PC-9 (cell line): ENCODE measurements at regions not wholly inside any gene's neighbourhood (a gene's known extent, or its start where the extent isn't known, plus 50 kb on each side); places are given as distances from the start of the nearest gene placed in this dataset.
A peak's percentile ranks its signal among the peaks of the same experiment; 100 is the strongest.
"Not testable (repeated sequence)": the region's sequence is repeated elsewhere in the genome, so short reads cannot be mapped to it uniquely, and the experiment has no call there.

Experiments
- BruUV-seq: library from RNA; stranded (reverse); fragments of 400-500 nt; replicated peaks from 2 replicates; lab custom pipeline; 2021; lab: Mats Ljungman, UMichigan
- CTCF ChIA-PET: fragments of 300-600 bp; sonication (Branson Sonifier 250); formaldehyde crosslinking; loops from one replicate; lab custom pipeline; 2022; ENCODE audit warnings: antibody characterized with exemption; lab: Charles Lee
- POLR2A ChIA-PET: fragments of 300-600 bp; sonication (Branson Sonifier 250); formaldehyde crosslinking; loops from one replicate; lab custom pipeline; 2022; ENCODE audit warnings: antibody characterized with exemption; ENCODE audit not compliant: unreplicated experiment; lab: Charles Lee
- DNase-seq, 2 experiments: peaks; one replicate each; pipeline versions ENCODE4 v3.0.0 to v3.0.0-alpha.2; 2015 to 2022; ENCODE audit warnings: mixed read lengths in 1 of 2
- H2AFZ ChIP-seq: fragments of 200-600 bp; sonication (generic); 2 replicates; pipeline ENCODE4 v1.8.1; 2017; ENCODE audit warnings: antibody characterized with exemption
- H3F3A ChIP-seq: fragments of 200-600 bp; sonication (generic); 2 replicates; pipeline ENCODE4 v1.8.1; 2017; ENCODE audit warnings: antibody characterized with exemption, mild to moderate bottlenecking, low read depth; ENCODE audit not compliant: insufficient read depth
- H3K27ac ChIP-seq: fragments of 200-600 bp; sonication (generic); 2 replicates; pipeline ENCODE4 v1.6.1; 2016; ENCODE audit warnings: mixed run types
- H3K27me3 ChIP-seq: fragments of 200-600 bp; sonication (generic); 2 replicates; pipeline ENCODE4 v1.6.1; 2016; ENCODE audit warnings: low read depth, mixed run types; ENCODE audit not compliant: insufficient read depth
- H3K36me3 ChIP-seq: fragments of 200-600 bp; sonication (generic); 2 replicates; pipeline ENCODE4 v1.6.1; 2016; ENCODE audit warnings: low read depth, mixed run types
- H3K4me1 ChIP-seq: fragments of 200-600 bp; sonication (generic); replicated peaks from 2 replicates; pipeline ENCODE4 v1.6.1; 2016; ENCODE audit warnings: mixed run types; ENCODE audit not compliant: insufficient read depth
- H3K4me2 ChIP-seq: fragments of 200-600 bp; sonication (generic); 2 replicates; pipeline ENCODE4 v1.6.1; 2017; ENCODE audit warnings: mixed run types
- H3K4me3 ChIP-seq: fragments of 200-600 bp; sonication (generic); 2 replicates; pipeline ENCODE4 v1.6.1; 2016; ENCODE audit warnings: mixed run types
- H3K79me2 ChIP-seq: fragments of 200-600 bp; sonication (generic); 2 replicates; pipeline ENCODE4 v1.6.1; 2017; ENCODE audit warnings: low read depth, mixed run types
- H3K9me2 ChIP-seq: fragments of 200-600 bp; sonication (generic); 2 replicates; pipeline ENCODE4 v1.8.1; 2017; ENCODE audit warnings: mild to moderate bottlenecking; ENCODE audit not compliant: insufficient read depth
- H3K9me3 ChIP-seq: fragments of 200-600 bp; sonication (generic); 2 replicates; pipeline ENCODE4 v1.8.1; 2016; ENCODE audit warnings: low read depth; ENCODE audit not compliant: insufficient read depth
- H4K20me1 ChIP-seq: fragments of 200-600 bp; sonication (generic); 2 replicates; pipeline ENCODE4 v1.8.1; 2017; ENCODE audit not compliant: insufficient read depth
- CTCF ChIP-seq: fragments of 200-600 bp; sonication (generic); conservative IDR thresholded peaks from 2 replicates; pipeline ENCODE4 v1.6.1; 2017; ENCODE audit warnings: mixed run types, antibody characterized with exemption, mild to moderate bottlenecking, moderate library complexity
- EZH2 ChIP-seq: fragments of 200-600 bp; sonication (generic); IDR thresholded peaks from 2 replicates; pipeline ENCODE4 v1.8.0; 2017; ENCODE audit warnings: antibody characterized with exemption, low read depth
- intact Hi-C: fragments of 100-400 bp; cut with micrococcal nuclease; formaldehyde crosslinking; loops from one replicate; pipeline ENCODE4 v1.10.0; 2022; ENCODE audit not compliant: unreplicated experiment

- H3K36me3 ChIP-seq, result no peaks in the 10 kb centered on the region
- CTCF ChIA-PET, result no interaction called here
- H3K27me3 ChIP-seq, result peaks cover 4% of the 10 kb centered on the region; the same call in 1 of the 2 replicates
- POLR2A ChIA-PET, result no interaction called here
- H3K9me2 ChIP-seq, result no peaks in the 10 kb centered on the region
- DNase-seq, result no peak
- no peak overlapping the region for H2AFZ ChIP-seq
- no TSS peak for BruUV-seq
- no peaks in the 10 kb centered on the region for H3F3A ChIP-seq
- no peaks in the 10 kb centered on the region for H4K20me1 ChIP-seq
- H3K79me2 ChIP-seq, result no peaks in the 10 kb centered on the region
- intact Hi-C loops, result no loop called here
- H3K9me3 ChIP-seq, result no peaks in the 10 kb centered on the region
- no peak overlapping the region for H3K4me3 ChIP-seq
- H3K4me1 ChIP-seq, result no peaks in the 10 kb centered on the region
- no peak overlapping the region for H3K4me2 ChIP-seq
- TF ChIP-seq CTCF, result no peak
- TF ChIP-seq EZH2, result no peak
- H3K27ac ChIP-seq, result no peak overlapping the region
Observed at GRCh38 chr11:115981104-115981481, 476.9 kb upstream of the CADM1 start.

DNA sequence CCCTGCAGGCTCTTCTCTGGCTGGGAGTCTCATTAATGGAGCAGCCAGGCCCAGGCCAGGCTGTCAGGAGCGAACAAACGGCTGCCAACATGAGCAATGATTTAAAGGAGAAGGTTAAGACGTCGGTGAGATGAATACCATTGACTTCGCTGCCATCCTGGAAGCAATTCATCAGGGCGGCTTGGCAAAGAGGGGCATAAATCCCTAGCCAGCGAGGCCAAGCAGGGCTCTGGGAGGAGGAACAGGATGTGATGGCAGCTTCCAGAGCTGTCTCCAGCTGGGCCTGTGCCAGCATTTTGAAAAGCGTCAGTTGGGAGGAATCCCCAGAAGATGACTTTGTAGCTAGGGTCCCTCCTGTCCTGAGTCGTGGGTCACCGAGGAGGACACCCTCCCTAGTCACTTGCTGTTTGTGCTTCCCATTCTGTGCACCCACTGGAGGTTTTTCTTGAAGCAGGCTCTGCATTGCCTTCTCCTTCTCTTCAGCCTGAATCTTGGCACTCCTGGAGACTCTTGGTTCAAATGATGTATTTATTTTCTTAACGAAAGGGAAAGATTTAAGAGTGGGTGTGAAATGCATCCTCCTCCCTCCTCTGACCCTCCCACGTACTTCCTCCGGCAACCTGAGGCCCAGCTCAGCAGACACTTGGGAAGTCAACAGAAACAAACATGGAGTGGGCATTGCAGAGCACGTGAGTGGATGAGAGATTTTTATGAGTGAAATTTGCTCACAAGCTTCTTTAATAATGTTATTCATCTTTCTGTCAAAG is 476.3 kb upstream of the CADM1 start:
- BruUV-seq, result no TSS peak
- H3K4me1 ChIP-seq, result no peaks in the 10 kb centered on the region
- H3K27me3 ChIP-seq, result peaks cover 9% of the 10 kb centered on the region
- H3K79me2 ChIP-seq, result no peaks in the 10 kb centered on the region
- H3K36me3 ChIP-seq, result no peaks in the 10 kb centered on the region
- no peaks in the 10 kb centered on the region for H3F3A ChIP-seq
- intact Hi-C loops, result no loop called here
- TF ChIP-seq CTCF, result no peak
- TF ChIP-seq EZH2, result no peak
- ChIA-PET POLR2A (no interaction called here), CTCF (no interaction called here)
- no peaks in the 10 kb centered on the region for H3K9me2 ChIP-seq
- H2AFZ ChIP-seq, result no peak overlapping the region
- no peaks in the 10 kb centered on the region for H3K9me3 ChIP-seq
- H3K4me2 ChIP-seq, result no peak overlapping the region
- H3K27ac ChIP-seq, result no peak overlapping the region
- DNase-seq, result peak in 1 of 2 experiments; percentile 19
- no peaks in the 10 kb centered on the region for H4K20me1 ChIP-seq
- no peak overlapping the region for H3K4me3 ChIP-seq

DNA sequence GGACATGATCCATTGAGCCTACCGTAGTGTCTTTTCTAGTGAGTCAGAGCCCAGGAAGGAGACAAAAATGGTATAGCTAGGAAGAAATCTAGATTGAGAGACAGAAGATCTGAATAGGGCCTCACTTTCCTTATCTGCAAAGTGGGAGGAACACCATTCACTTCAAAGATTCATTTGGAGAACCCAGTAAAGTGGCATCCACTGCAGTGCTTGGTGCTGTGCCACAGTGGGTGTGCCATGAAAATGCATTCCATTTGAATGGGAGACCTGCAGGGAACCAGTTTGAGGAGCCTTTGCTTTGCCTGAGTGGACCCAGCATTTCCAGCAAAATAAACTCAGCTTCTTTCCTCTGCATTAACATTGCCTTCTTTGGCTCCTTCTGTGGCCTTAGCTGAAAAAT is 470.5 kb upstream of the CADM1 start:
- intact Hi-C loops, result no loop called here
- ChIA-PET CTCF (no interaction called here), POLR2A (no interaction called here)
- Histone ChIP-seq H3K27ac (no peak overlapping the region), H3K4me1 (no peaks in the 10 kb centered on the region), H3K4me3 (no peak overlapping the region), H3K4me2 (no peak overlapping the region), H3K9me3 (no peaks in the 10 kb centered on the region), H3F3A (no peaks in the 10 kb centered on the region), H3K9me2 (no peaks in the 10 kb centered on the region), H3K27me3 (peaks cover 26% of the 10 kb centered on the region), H2AFZ (no peak overlapping the region), H3K79me2 (no peaks in the 10 kb centered on the region), H3K36me3 (no peaks in the 10 kb centered on the region), H4K20me1 (no peaks in the 10 kb centered on the region)
- no TSS peak for BruUV-seq
- DNase-seq, result no peak
- no peak for TF ChIP-seq EZH2
- TF ChIP-seq CTCF, result no peak

- H3K4me3 ChIP-seq, H3K9me3 ChIP-seq, DNase-seq, intact Hi-C loops, H3K4me1 ChIP-seq, H3F3A ChIP-seq, H3K27ac ChIP-seq, H3K4me2 ChIP-seq, CTCF ChIA-PET, H3K9me2 ChIP-seq, H2AFZ ChIP-seq, POLR2A ChIA-PET, H4K20me1 ChIP-seq, H3K79me2 ChIP-seq, BruUV-seq, H3K36me3 ChIP-seq: not testable (repeated sequence)
- H3K27me3 ChIP-seq, result peaks cover 50% of the 10 kb centered on the region
Observed at GRCh38 chr11:115967203-115967602, 463.0 kb upstream of the CADM1 start.
